ENCODE measurements at regions not wholly inside any gene's neighbourhood (a gene's known extent, or its start where the extent isn't known, plus 50 kb on each side); places are given as distances from the start of the nearest gene placed in this dataset.

DNA sequence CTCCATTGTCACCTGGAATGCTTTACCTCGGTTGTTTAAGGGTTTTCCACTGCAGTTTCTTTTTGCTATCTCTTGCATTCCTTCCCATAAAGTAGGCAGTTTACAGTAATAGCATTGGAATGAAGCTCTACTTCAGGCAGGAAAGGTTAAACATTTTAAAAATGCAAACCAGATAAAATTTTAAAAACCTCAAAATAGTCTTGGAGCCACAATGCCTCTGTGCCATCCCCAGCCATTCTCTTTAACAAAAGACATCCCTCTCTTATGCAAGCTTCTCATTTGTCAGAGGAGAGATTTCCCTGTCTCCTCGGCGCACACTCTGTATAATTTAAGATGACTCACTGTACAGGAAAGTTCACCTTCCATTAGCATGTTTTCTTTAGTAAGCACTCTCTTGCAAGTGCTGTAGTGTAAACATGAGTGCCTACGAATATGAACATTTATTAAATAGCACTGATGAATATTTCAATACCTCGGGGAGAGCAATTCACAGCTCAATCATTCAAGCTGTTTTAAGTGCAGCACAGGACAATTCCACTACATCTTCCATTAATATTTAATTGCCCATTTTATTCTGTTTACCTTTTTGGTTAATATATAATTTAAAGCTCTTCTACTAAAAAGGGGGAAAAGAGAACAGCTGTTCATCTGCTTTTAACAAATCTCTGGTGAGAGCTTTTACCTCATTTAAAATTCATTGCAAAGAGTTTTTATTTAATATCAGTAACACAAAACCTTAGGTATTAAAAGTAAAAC is 343.6 kb downstream of the SPATA31D1 start:
- DNase-seq (ENCODE audit: low spot score), result no peak
- no peak for TF ChIP-seq CTCF (IDR thresholded peaks at IDR 0.05; ENCODE audit: extremely low read depth, missing control alignments)

GRCh38 chr9:82332774-82333152 is 344.2 kb downstream of the SPATA31D1 start:
- TF ChIP-seq CTCF (IDR thresholded peaks at IDR 0.05; ENCODE audit: extremely low read depth, missing control alignments), result no peak
- DNase-seq (ENCODE audit: low spot score), result no peak

- no peak for TF ChIP-seq CTCF (IDR thresholded peaks at IDR 0.05; ENCODE audit: extremely low read depth, missing control alignments)
- DNase-seq (ENCODE audit: low spot score), result no peak
These were observed 345.1 kb downstream of the SPATA31D1 start for GRCh38 chr9:82333671-82334070.

- DNase-seq (ENCODE audit: low spot score), result no peak
- no peak for TF ChIP-seq CTCF (IDR thresholded peaks at IDR 0.05; ENCODE audit: extremely low read depth, missing control alignments)
These were observed 345.7 kb downstream of the SPATA31D1 start for GRCh38 chr9:82334286-82334685.

GRCh38 chr9:82337351-82337750 is 348.8 kb downstream of the SPATA31D1 start:
- TF ChIP-seq CTCF (IDR thresholded peaks at IDR 0.05; ENCODE audit: extremely low read depth, missing control alignments), result no peak
- no peak for DNase-seq (ENCODE audit: low spot score)

GRCh38 chr9:82342046-82342445 is 353.5 kb downstream of the SPATA31D1 start:
- TF ChIP-seq CTCF (IDR thresholded peaks at IDR 0.05; ENCODE audit: extremely low read depth, missing control alignments), result no peak
- DNase-seq (ENCODE audit: low spot score), result no peak

GRCh38 chr9:82346040-82346439 is 357.5 kb downstream of the SPATA31D1 start:
- no peak for TF ChIP-seq CTCF (IDR thresholded peaks at IDR 0.05; ENCODE audit: extremely low read depth, missing control alignments)
- DNase-seq (ENCODE audit: low spot score), result no peak

Data from GM20000 (cell line).